OCI-LY7 (cell line): ENCODE measurements at regions not wholly inside any gene's neighbourhood (a gene's known extent, or its start where the extent isn't known, plus 50 kb on each side); places are given as distances from the start of the nearest gene placed in this dataset.

Experiments used
- BruUV-seq: library from RNA; stranded (reverse); fragments of 400-500 nt; replicated peaks from 2 replicates; lab custom pipeline; 2021; lab: Mats Ljungman, UMichigan
- CTCF ChIA-PET: fragments of 300-600 bp; sonication (Branson Sonifier 250); formaldehyde crosslinking; loops from one replicate; lab custom pipeline; 2022; ENCODE audit warnings: antibody characterized with exemption; ENCODE audit not compliant: unreplicated experiment; lab: Charles Lee
- POLR2A ChIA-PET: fragments of 300-600 bp; sonication (Branson Sonifier 250); formaldehyde crosslinking; loops from one replicate; lab custom pipeline; 2022; ENCODE audit warnings: antibody characterized with exemption; lab: Charles Lee
- DNase-seq: peaks from one replicate; pipeline ENCODE4 v3.0.0-alpha.2; 2015; ENCODE audit warnings: low spot score
- H2AFZ ChIP-seq: fragments of 200-600 bp; sonication (generic), shearing (Covaris generic); 2 replicates; pipeline ENCODE4 v1.6.1; 2014; ENCODE audit warnings: mild to moderate bottlenecking, antibody characterized with exemption, low read length, moderate library complexity
- H3K27ac ChIP-seq: fragments of 200-600 bp; sonication (generic); 2 replicates; pipeline ENCODE4 v1.5.1; 2014; ENCODE audit warnings: mixed run types, low read depth, mild to moderate bottlenecking, moderate library complexity, low read length, inconsistent platforms; ENCODE audit not compliant: poor library complexity, severe bottlenecking
- H3K36me3 ChIP-seq: fragments of 200-600 bp; sonication (generic); 2 replicates; pipeline ENCODE4 v1.6.1; 2014; ENCODE audit warnings: mild to moderate bottlenecking, antibody characterized with exemption, low read length, moderate library complexity, mixed read lengths; ENCODE audit not compliant: insufficient read depth
- H3K4me1 ChIP-seq: fragments of 200-600 bp; sonication (generic); 2 replicates; pipeline ENCODE4 v1.5.1; 2014; ENCODE audit warnings: mild to moderate bottlenecking, low read length; ENCODE audit not compliant: insufficient read depth, poor library complexity, severe bottlenecking
- H3K4me2 ChIP-seq: fragments of 200-600 bp; sonication (generic); 2 replicates; pipeline ENCODE4 v1.6.1; 2014; ENCODE audit warnings: mild to moderate bottlenecking, low read length
- H3K4me3 ChIP-seq: fragments of 200-600 bp; sonication (generic); 2 replicates; pipeline ENCODE4 v1.5.1; 2014; ENCODE audit warnings: mild to moderate bottlenecking, low read depth, low read length; ENCODE audit not compliant: poor library complexity, severe bottlenecking
- H3K79me2 ChIP-seq: fragments of 200-600 bp; sonication (generic); 2 replicates; pipeline ENCODE4 v1.6.1; 2016; ENCODE audit warnings: low read depth, mild to moderate bottlenecking, low read length, moderate library complexity, mixed read lengths; ENCODE audit not compliant: insufficient read depth
- H3K9me2 ChIP-seq: fragments of 200-600 bp; sonication (generic); 2 replicates; pipeline ENCODE4 v1.6.1; 2016; ENCODE audit warnings: mild to moderate bottlenecking, low read length, mixed read lengths; ENCODE audit not compliant: insufficient read depth
- H3K9me3 ChIP-seq: fragments of 200-600 bp; sonication (generic); 2 replicates; pipeline ENCODE4 v1.6.1; 2014; ENCODE audit warnings: mild to moderate bottlenecking, mixed run types, low read length, mixed read lengths
- H4K20me1 ChIP-seq: fragments of 200-600 bp; sonication (generic); 2 replicates; pipeline ENCODE4 v1.6.1; 2014; ENCODE audit warnings: mild to moderate bottlenecking, antibody characterized with exemption, low read length, moderate library complexity, mixed read lengths; ENCODE audit not compliant: insufficient read depth
- EZH2phosphoT487 ChIP-seq: fragments of 200-600 bp; sonication (generic); IDR thresholded peaks from 2 replicates; pipeline ENCODE4 v1.6.1; 2018; ENCODE audit warnings: low read depth, borderline replicate concordance, mild to moderate bottlenecking, mixed run types, antibody characterized with exemption, low read length, moderate library complexity, mixed read lengths
- intact Hi-C: fragments of 100-400 bp; cut with micrococcal nuclease; formaldehyde crosslinking; loops from one replicate; pipeline ENCODE4 v1.10.0; 2022; ENCODE audit not compliant: unreplicated experiment
- TF ChIP-seq, protein P1 (sequence below): fragments of 200-600 bp; sonication (generic); conservative IDR thresholded peaks from 2 replicates; pipeline ENCODE4 v1.5.1; 2014; ENCODE audit warnings: mild to moderate bottlenecking, antibody characterized with exemption, low read length, moderate library complexity, mixed read lengths

DNA sequence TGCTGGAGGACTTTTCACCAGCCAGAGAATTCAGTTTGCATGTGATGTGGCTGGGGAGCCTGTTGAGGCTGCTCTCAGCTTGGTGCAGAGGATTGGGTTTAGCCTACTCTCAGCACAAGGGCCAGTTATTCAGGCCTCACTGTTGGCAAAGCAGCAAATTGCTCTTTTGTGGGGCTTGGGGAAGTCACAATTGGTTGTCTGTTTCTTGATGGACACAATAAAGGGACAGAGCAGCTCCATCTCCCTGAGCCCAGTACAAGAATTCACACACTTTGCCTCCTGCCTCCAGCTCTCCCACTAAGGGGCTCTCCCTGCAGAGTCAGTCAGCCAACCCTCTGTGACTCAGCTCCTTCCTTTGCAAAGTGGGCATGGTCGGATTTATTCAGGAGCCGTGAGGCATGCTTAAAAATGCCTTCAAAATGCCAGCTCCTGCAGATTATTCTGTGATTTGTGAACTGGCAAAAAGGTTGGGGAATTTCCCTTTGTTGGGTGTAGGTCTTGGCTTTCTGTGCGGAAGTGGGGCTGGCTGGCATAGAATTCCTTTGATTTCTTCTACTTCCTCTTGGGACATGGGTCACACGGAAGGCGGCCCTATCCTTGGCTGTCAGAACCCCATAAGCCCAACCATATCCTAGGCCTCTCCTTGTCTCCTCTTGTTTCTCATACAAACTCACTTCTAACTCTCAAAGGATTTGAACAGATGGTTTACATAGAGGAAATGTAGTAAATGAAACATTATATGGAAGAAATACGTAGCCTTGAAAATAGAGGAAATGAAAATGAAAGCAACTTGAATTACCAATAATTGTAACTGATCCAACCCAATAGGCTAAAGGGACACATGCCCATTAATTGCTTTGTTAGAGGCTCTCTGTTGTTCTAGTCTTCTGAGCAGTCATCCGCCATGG is 118.7 kb upstream of the CD180 start:
- intact Hi-C loops, result no loop called here
- Histone ChIP-seq H3K27ac (no peak overlapping the region), H3K9me3 (no peaks in the 10 kb centered on the region), H3K9me2 (no peaks in the 10 kb centered on the region), H3K4me3 (no peak overlapping the region), H3K4me2 (no peak overlapping the region), H3K79me2 (no peaks in the 10 kb centered on the region), H3K4me1 (no peaks in the 10 kb centered on the region), H2AFZ (no peak overlapping the region), H3K36me3 (no peaks in the 10 kb centered on the region), H4K20me1 (no peaks in the 10 kb centered on the region)
- TF ChIP-seq, protein P1, sequence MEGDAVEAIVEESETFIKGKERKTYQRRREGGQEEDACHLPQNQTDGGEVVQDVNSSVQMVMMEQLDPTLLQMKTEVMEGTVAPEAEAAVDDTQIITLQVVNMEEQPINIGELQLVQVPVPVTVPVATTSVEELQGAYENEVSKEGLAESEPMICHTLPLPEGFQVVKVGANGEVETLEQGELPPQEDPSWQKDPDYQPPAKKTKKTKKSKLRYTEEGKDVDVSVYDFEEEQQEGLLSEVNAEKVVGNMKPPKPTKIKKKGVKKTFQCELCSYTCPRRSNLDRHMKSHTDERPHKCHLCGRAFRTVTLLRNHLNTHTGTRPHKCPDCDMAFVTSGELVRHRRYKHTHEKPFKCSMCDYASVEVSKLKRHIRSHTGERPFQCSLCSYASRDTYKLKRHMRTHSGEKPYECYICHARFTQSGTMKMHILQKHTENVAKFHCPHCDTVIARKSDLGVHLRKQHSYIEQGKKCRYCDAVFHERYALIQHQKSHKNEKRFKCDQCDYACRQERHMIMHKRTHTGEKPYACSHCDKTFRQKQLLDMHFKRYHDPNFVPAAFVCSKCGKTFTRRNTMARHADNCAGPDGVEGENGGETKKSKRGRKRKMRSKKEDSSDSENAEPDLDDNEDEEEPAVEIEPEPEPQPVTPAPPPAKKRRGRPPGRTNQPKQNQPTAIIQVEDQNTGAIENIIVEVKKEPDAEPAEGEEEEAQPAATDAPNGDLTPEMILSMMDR, result no peak
- TF ChIP-seq EZH2phosphoT487, result no peak
- DNase-seq, result no peak
- ChIA-PET CTCF (no interaction called here), POLR2A (interaction anchor here (0.6 to 1.1 kb wide), 2 partner anchors 14 to 726 kb away, joined by 4 to 6 read pairs; no protein-coding TSS in a partner anchor)
- no TSS peak for BruUV-seq

DNA sequence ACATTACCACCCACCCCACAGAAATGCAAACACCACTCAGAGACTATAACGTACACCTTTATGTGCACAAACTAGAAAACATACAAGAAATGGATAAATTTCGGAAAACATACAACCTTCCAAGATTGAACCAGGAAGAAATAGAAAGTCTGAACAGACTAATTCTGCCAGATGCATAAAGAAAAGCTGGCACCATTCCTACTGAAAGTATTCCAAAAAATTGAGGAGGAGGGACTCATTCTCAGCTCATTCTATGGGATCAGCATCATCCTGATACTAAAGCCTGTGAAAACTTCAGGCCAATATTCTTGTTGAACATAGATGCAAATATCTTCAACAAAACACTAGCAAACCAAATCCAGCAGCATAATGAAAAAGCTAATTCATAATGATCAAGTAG is 115.1 kb upstream of the CD180 start:
- POLR2A ChIA-PET, result interaction anchor here (0.7 kb wide), 1 partner anchor 623 kb away, joined by 3 read pairs; no protein-coding TSS in a partner anchor
- intact Hi-C loops, result no loop called here
- H3K27ac ChIP-seq, result no peak overlapping the region
- H3K4me1 ChIP-seq, result no peaks in the 10 kb centered on the region
- H3K36me3 ChIP-seq, result no peaks in the 10 kb centered on the region
- H3K9me2 ChIP-seq, result no peaks in the 10 kb centered on the region
- no peak overlapping the region for H3K4me2 ChIP-seq
- no peak overlapping the region for H3K4me3 ChIP-seq
- no peak for TF ChIP-seq EZH2phosphoT487
- TF ChIP-seq, protein P1, result no peak
- H3K79me2 ChIP-seq, result no peaks in the 10 kb centered on the region
- no peak overlapping the region for H2AFZ ChIP-seq
- CTCF ChIA-PET, result no interaction called here
- no peaks in the 10 kb centered on the region for H3K9me3 ChIP-seq
- no peaks in the 10 kb centered on the region for H4K20me1 ChIP-seq
- no peak for DNase-seq
- no TSS peak for BruUV-seq

DNA sequence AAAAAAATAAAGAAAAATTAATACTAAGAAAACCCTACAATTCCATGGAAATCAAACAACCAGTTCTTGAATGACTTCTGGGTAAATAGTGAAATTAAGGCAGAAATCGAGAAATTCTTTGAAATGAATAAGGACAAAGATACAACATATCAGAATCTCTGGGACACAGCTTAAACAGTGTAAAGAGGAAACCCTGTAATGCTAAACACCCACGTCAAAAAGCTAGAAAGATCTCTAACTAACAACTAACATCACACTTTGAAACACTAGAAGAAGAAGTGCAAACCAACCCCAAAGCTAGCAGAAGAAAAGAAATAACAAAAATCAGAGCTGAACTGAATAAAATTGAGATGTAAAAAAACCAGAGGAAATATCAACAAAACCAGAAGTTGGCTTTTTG is 114.6 kb upstream of the CD180 start:
- no TSS peak for BruUV-seq
- CTCF ChIA-PET, result no interaction called here
- no peak overlapping the region for H3K27ac ChIP-seq

More for the DNA sequence above, 114.6 kb upstream of the CD180 start:
- Histone ChIP-seq H3K4me3 (no peak overlapping the region), H2AFZ (no peak overlapping the region), H3K9me3 (no peaks in the 10 kb centered on the region), H3K4me2 (no peak overlapping the region), H3K9me2 (no peaks in the 10 kb centered on the region), H3K79me2 (no peaks in the 10 kb centered on the region), H4K20me1 (no peaks in the 10 kb centered on the region), H3K36me3 (no peaks in the 10 kb centered on the region), H3K4me1 (no peaks in the 10 kb centered on the region)
- DNase-seq, result no peak
- TF ChIP-seq, protein P1, result no peak
- TF ChIP-seq EZH2phosphoT487, result no peak
- intact Hi-C loops, result no loop called here
- POLR2A ChIA-PET, result interaction anchor here (0.6 kb wide), 1 partner anchor 14 kb away, joined by 4 read pairs; no protein-coding TSS in a partner anchor
